H1 (cell line): ENCODE measurements at regions not wholly inside any gene's neighbourhood (a gene's known extent, or its start where the extent isn't known, plus 50 kb on each side); places are given as distances from the start of the nearest gene placed in this dataset.
A peak's percentile ranks its signal among the peaks of the same experiment; 100 is the strongest.

Experiments
- CTCF ChIA-PET: fragments of 300-600 bp; sonication (Branson Sonifier 250); formaldehyde crosslinking; loops from one replicate; lab custom pipeline; 2021; ENCODE audit not compliant: partially characterized antibody; lab: Charles Lee
- POLR2A ChIA-PET: fragments of 300-600 bp; sonication (Branson Sonifier 250); formaldehyde crosslinking; loops from one replicate; lab custom pipeline; 2021; ENCODE audit warnings: inconsistent platforms; ENCODE audit not compliant: partially characterized antibody; lab: Charles Lee
- DNase-seq, 2 experiments: peaks; one replicate each; pipeline versions ENCODE4 v3.0.0 to v3.0.0-alpha.2; 2010 to 2022; ENCODE audit warnings: low spot score in 2 of 2, low read depth in 1 of 2, mixed read lengths in 1 of 2
- FAIRE-seq: peaks from 2 replicates; lab custom pipeline; 2011; peaks lifted over from hg19 to GRCh38; lab: Jason Lieb, UNC
- H2AFZ ChIP-seq: 2 replicates; pipeline ENCODE4 v1.8.1; 2012; ENCODE audit warnings: low read length, inconsistent platforms
- H2AK5ac ChIP-seq: 2 replicates; pipeline ENCODE4 v1.6.1; 2013; ENCODE audit warnings: low read depth, low read length
- H2BK120ac ChIP-seq: replicated peaks from 2 replicates; pipeline ENCODE3; 2013; ENCODE audit warnings: low read depth, low read length, inconsistent platforms
- H2BK12ac ChIP-seq: 2 replicates; pipeline ENCODE4 v1.6.1; 2013; ENCODE audit warnings: low read depth, low read length
- H2BK15ac ChIP-seq: 2 replicates; pipeline ENCODE4 v1.6.1; 2013; ENCODE audit warnings: low read length
- H2BK20ac ChIP-seq: 2 replicates; pipeline ENCODE4 v1.6.1; 2013; ENCODE audit warnings: low read length
- H2BK5ac ChIP-seq: 2 replicates; pipeline ENCODE4 v1.6.1; 2013; ENCODE audit warnings: low read depth, low read length
- H3K14ac ChIP-seq: 2 replicates; pipeline ENCODE4 v1.6.1; 2013; ENCODE audit warnings: inconsistent platforms; ENCODE audit not compliant: insufficient read length
- H3K18ac ChIP-seq: 2 replicates; pipeline ENCODE4 v1.6.1; 2013; ENCODE audit warnings: low read length; ENCODE audit errors: extremely low read depth
- H3K23ac ChIP-seq: 2 replicates; pipeline ENCODE4 v1.6.1; 2013; ENCODE audit warnings: inconsistent platforms; ENCODE audit not compliant: insufficient read length
- H3K23me2 ChIP-seq: 2 replicates; pipeline ENCODE4 v1.6.1; 2013; ENCODE audit warnings: low read depth, low read length
- H3K27ac ChIP-seq: 2 replicates; pipeline ENCODE4 v1.6.1; 2011; ENCODE audit warnings: low read depth, low read length, inconsistent platforms
- H3K27me3 ChIP-seq, 4 experiments: replicated peaks in 1 of 4; 1 replicate in 1 of 4; 2 replicates in 3 of 4; pipeline versions ENCODE4 v1.6.1 to v1.8.1; 2011 to 2013; ENCODE audit warnings: low read length in 3 of 4, mild to moderate bottlenecking in 3 of 4, inconsistent platforms in 2 of 4, mixed read lengths in 2 of 4, moderate library complexity in 1 of 4; ENCODE audit not compliant: control insufficient read depth in 3 of 4, insufficient read depth in 3 of 4; ENCODE audit errors: extremely low read depth in 1 of 4
- H3K36me3 ChIP-seq, 4 experiments: 2 replicates each; pipeline versions ENCODE4 v1.6.1 to v1.8.1; 2011 to 2013; ENCODE audit warnings: mild to moderate bottlenecking in 4 of 4, low read length in 3 of 4, moderate library complexity in 2 of 4, control low read depth in 1 of 4, inconsistent platforms in 1 of 4; ENCODE audit not compliant: insufficient read depth in 4 of 4, control insufficient read depth in 2 of 4
- H3K4ac ChIP-seq: replicated peaks from 2 replicates; pipeline ENCODE3; 2013; ENCODE audit warnings: low read length, low read depth, mixed read lengths, inconsistent platforms; ENCODE audit not compliant: insufficient read length
- H3K4me1 ChIP-seq, 4 experiments: replicated peaks in 1 of 4; 1 replicate in 1 of 4; 2 replicates in 3 of 4; pipeline versions ENCODE4 v1.6.1 to v1.8.1; 2011 to 2013; ENCODE audit warnings: low read length in 3 of 4, inconsistent platforms in 2 of 4, mixed read lengths in 1 of 4; ENCODE audit not compliant: insufficient read depth in 4 of 4, control insufficient read depth in 3 of 4
- H3K4me2 ChIP-seq, 2 experiments: 2 replicates each; pipeline versions ENCODE4 v1.6.1 to v1.8.1; 2011 to 2013; ENCODE audit warnings: low read depth in 2 of 2, low read length in 2 of 2, control low read depth in 1 of 2, inconsistent platforms in 1 of 2, mild to moderate bottlenecking in 1 of 2; ENCODE audit not compliant: insufficient read depth in 1 of 2
- H3K4me3 ChIP-seq, 4 experiments: fragments of 200-600, 300-600 bp in 1 of 4; sonication (generic), shearing (Covaris generic), sonication (Bioruptor Twin) in 1 of 4; 2 replicates each; pipeline versions ENCODE4 v1.5.1 to v1.8.1; 2011 to 2016; ENCODE audit warnings: low read length in 4 of 4, low read depth in 3 of 4, control low read depth in 2 of 4, inconsistent platforms in 2 of 4, mild to moderate bottlenecking in 2 of 4, mixed read lengths in 1 of 4, moderate library complexity in 1 of 4; ENCODE audit not compliant: insufficient read depth in 2 of 4; ENCODE audit errors: extremely low read depth in 1 of 4
- H3K56ac ChIP-seq: replicated peaks from 2 replicates; pipeline ENCODE3; 2013; ENCODE audit warnings: low read depth, mild to moderate bottlenecking, mixed read lengths, low read length, inconsistent platforms; ENCODE audit not compliant: insufficient read length
- H3K79me1 ChIP-seq: 2 replicates; pipeline ENCODE4 v1.6.1; 2013; ENCODE audit warnings: low read depth, low read length, control low read depth
- H3K79me2 ChIP-seq, 2 experiments: 2 replicates each; pipeline versions ENCODE4 v1.6.1 to v1.8.1; 2012 to 2013; ENCODE audit warnings: low read length in 2 of 2, mild to moderate bottlenecking in 2 of 2, inconsistent platforms in 1 of 2; ENCODE audit not compliant: insufficient read depth in 2 of 2, control insufficient read depth in 1 of 2
- H3K9ac ChIP-seq, 4 experiments: replicated peaks in 1 of 4; 1 replicate in 1 of 4; 2 replicates in 3 of 4; pipeline versions ENCODE4 v1.6.1 to v1.8.1; 2011 to 2013; ENCODE audit warnings: low read depth in 3 of 4, low read length in 3 of 4, control low read depth in 2 of 4, mild to moderate bottlenecking in 2 of 4, moderate library complexity in 2 of 4, inconsistent platforms in 1 of 4; ENCODE audit errors: extremely low read depth in 1 of 4
- H3K9me3 ChIP-seq, 2 experiments: 2 replicates each; pipeline versions ENCODE4 v1.6.1 to v1.8.1; 2012 to 2013; ENCODE audit warnings: mild to moderate bottlenecking in 2 of 2, moderate library complexity in 2 of 2, control low read depth in 1 of 2, inconsistent platforms in 1 of 2, low read depth in 1 of 2, low read length in 1 of 2, mixed read lengths in 1 of 2; ENCODE audit not compliant: insufficient read depth in 2 of 2
- H4K20me1 ChIP-seq, 2 experiments: replicated peaks in 1 of 2; 2 replicates each; pipeline versions ENCODE3 to v1.8.1; 2011 to 2013; ENCODE audit warnings: inconsistent platforms in 2 of 2, low read length in 2 of 2, mild to moderate bottlenecking in 1 of 2; ENCODE audit not compliant: insufficient read depth in 2 of 2, control insufficient read depth in 1 of 2
- H4K5ac ChIP-seq: 2 replicates; pipeline ENCODE4 v1.6.1; 2013; ENCODE audit warnings: low read length, low read depth, mixed read lengths, inconsistent platforms; ENCODE audit not compliant: insufficient read length
- H4K8ac ChIP-seq: 2 replicates; pipeline ENCODE4 v1.8.0; 2013; ENCODE audit warnings: mild to moderate bottlenecking, moderate library complexity, low read length, inconsistent platforms; ENCODE audit not compliant: insufficient read depth; ENCODE audit errors: extremely low read depth
- H4K91ac ChIP-seq: replicated peaks from 2 replicates; pipeline ENCODE3; 2013; ENCODE audit warnings: low read length, mixed read lengths, inconsistent platforms; ENCODE audit not compliant: insufficient read length
- BRCA1 ChIP-seq: IDR thresholded peaks from 2 replicates; pipeline ENCODE4 v1.6.1; 2012; ENCODE audit warnings: low read depth, low read length, improper control_type of control experiment
- GTF2F1 ChIP-seq: IDR thresholded peaks from 2 replicates; pipeline ENCODE4 v1.6.1; 2012; ENCODE audit warnings: low read depth, low read length, improper control_type of control experiment, borderline replicate concordance
- JUN ChIP-seq: IDR thresholded peaks from 2 replicates; pipeline ENCODE4 v1.6.1; 2011; ENCODE audit warnings: low read depth, mild to moderate bottlenecking, improper control_type of control experiment, low read length
- KDM1A ChIP-seq: fragments of 200-600, 300-600 bp; sonication (generic); IDR thresholded peaks from 2 replicates; pipeline ENCODE4 v1.7.1; 2016; ENCODE audit warnings: mild to moderate bottlenecking, low read length, borderline replicate concordance
- KDM4A ChIP-seq: IDR thresholded peaks from one replicate; pipeline ENCODE4 v1.7.1; 2012; ENCODE audit warnings: low read depth, mild to moderate bottlenecking, moderate library complexity, low read length, inconsistent platforms; ENCODE audit not compliant: severe bottlenecking
- NANOG ChIP-seq: IDR thresholded peaks from 2 replicates; pipeline ENCODE4 v1.6.1; 2011; ENCODE audit warnings: low read length, low read depth, mild to moderate bottlenecking, inconsistent platforms; ENCODE audit not compliant: insufficient read depth, poor library complexity, severe bottlenecking
- RFX5 ChIP-seq: IDR thresholded peaks from 2 replicates; pipeline ENCODE4 v1.6.1; 2011; ENCODE audit warnings: low read depth, low read length, improper control_type of control experiment, borderline replicate concordance
- RNF2 ChIP-seq: fragments of 200-900, 300-1000 bp; sonication (generic); IDR thresholded peaks from 2 replicates; pipeline ENCODE4 v1.7.1; 2016; ENCODE audit warnings: borderline replicate concordance, low read depth, mild to moderate bottlenecking, antibody characterized with exemption, low read length; ENCODE audit not compliant: poor library complexity, severe bottlenecking; ENCODE audit errors: missing control alignments
- RXRA ChIP-seq: IDR thresholded peaks from 2 replicates; pipeline ENCODE4 v1.6.1; 2011; ENCODE audit warnings: low read depth, mild to moderate bottlenecking, low read length, moderate library complexity; ENCODE audit not compliant: insufficient read depth
- SP4 ChIP-seq: IDR thresholded peaks from 2 replicates; pipeline ENCODE4 v1.6.1; 2012; ENCODE audit warnings: low read length, inconsistent platforms
- ZNF274 ChIP-seq: IDR thresholded peaks from 2 replicates; pipeline ENCODE4 v1.7.0; 2012; ENCODE audit warnings: low read length, borderline replicate concordance; ENCODE audit errors: extremely low read depth
- WGBS, 2 experiments: shearing (Covaris generic) in 1 of 2; methylation state at CpG; one replicate each; pipeline versions ENCODE4 v1.1.6 to v1.1.7; 2013 to 2015; ENCODE audit warnings: low lambda C conversion rate in 2 of 2, mixed read lengths in 2 of 2, inconsistent platforms in 1 of 2, low coverage in 1 of 2, missing lambda C conversion rate in 1 of 2; ENCODE audit not compliant: insufficient replicate concordance in 2 of 2, insufficient coverage in 1 of 2, insufficient read length in 1 of 2; ENCODE audit errors: extremely low coverage in 1 of 2, missing lambda C conversion rate in 1 of 2; 5-methylcytosine and 5-hydroxymethylcytosine counted together

GRCh38 chr9:108803428-108804065 lies 52.2 kb downstream of the ACTL7B start:
- Histone ChIP-seq H3K23ac (no peak overlapping the region), H3K27ac (no peak overlapping the region)
- 81% methylated on average over 3 of the region's 3 CpGs; no CpG with 5 or more reads in 1 of the 2 experiments for WGBS, 2 experiments
- FAIRE-seq = no peak
- TF ChIP-seq KDM4A (no peak), ZNF274 (no peak), RXRA (no peak), NANOG (no peak), RNF2 (no peak), RFX5 (no peak), JUN (no peak), KDM1A (no peak), SP4 (no peak), BRCA1 (no peak), GTF2F1 (no peak)
- TF ChIP-seq, all 59 proteins: peak for 0
- Histone ChIP-seq H3K4me2 (no peak overlapping the region), H2AK5ac (no peak overlapping the region), H4K8ac (no peak overlapping the region), H2AFZ (0 out of 2 replicates have a peak overlapping the region, but pooled peaks have one; percentile 39), H3K23me2 (no peaks in the 10 kb centered on the region; the same call in 1 of the 2 replicates), H4K20me1 (no peaks in the 10 kb centered on the region), H3K36me3 (no peaks in the 10 kb centered on the region), H4K91ac (no peak overlapping the region), H3K14ac (no peak overlapping the region), H3K79me2 (no peaks in the 10 kb centered on the region), H4K5ac (no peak overlapping the region), H2BK15ac (no peak overlapping the region), H3K9me3 (no peaks in the 10 kb centered on the region), H2BK12ac (no peak overlapping the region), H2BK20ac (no peak overlapping the region), H3K4me1 (peaks cover 0 to 4% (median 1%) of the 10 kb centered on the region in 4 experiments; a peak in 2 of 7 replicates), H2BK5ac (no peak overlapping the region), H3K4ac (no peak overlapping the region), H3K18ac (no peak overlapping the region), H3K79me1 (no peaks in the 10 kb centered on the region), H3K9ac (no peak overlapping the region), H3K27me3 (no peaks in the 10 kb centered on the region), H3K56ac (no peak overlapping the region), H2BK120ac (no peak overlapping the region), H3K4me3 (no peak overlapping the region)
- ChIA-PET POLR2A (no interaction called here), CTCF (interaction anchor here (0.7 to 1.3 kb wide), 7 partner anchors 17 to 597 kb away, joined by 3 to 6 read pairs (median 3); no protein-coding TSS in a partner anchor)
- DNase-seq = no peak
